NCI-H1048 (cell line): ENCODE measurements at regions not wholly inside any gene's neighbourhood (a gene's known extent, or its start where the extent isn't known, plus 50 kb on each side); places are given as distances from the start of the nearest gene placed in this dataset.
A peak's percentile ranks its signal among the peaks of the same experiment; 100 is the strongest.
"Not testable (repeated sequence)": the region's sequence is repeated elsewhere in the genome, so short reads cannot be mapped to it uniquely, and the experiment has no call there.

Experiments
- DNase-seq: peaks from one replicate; lab custom pipeline; 2025; lab: John Stamatoyannopoulos, UW

DNA sequence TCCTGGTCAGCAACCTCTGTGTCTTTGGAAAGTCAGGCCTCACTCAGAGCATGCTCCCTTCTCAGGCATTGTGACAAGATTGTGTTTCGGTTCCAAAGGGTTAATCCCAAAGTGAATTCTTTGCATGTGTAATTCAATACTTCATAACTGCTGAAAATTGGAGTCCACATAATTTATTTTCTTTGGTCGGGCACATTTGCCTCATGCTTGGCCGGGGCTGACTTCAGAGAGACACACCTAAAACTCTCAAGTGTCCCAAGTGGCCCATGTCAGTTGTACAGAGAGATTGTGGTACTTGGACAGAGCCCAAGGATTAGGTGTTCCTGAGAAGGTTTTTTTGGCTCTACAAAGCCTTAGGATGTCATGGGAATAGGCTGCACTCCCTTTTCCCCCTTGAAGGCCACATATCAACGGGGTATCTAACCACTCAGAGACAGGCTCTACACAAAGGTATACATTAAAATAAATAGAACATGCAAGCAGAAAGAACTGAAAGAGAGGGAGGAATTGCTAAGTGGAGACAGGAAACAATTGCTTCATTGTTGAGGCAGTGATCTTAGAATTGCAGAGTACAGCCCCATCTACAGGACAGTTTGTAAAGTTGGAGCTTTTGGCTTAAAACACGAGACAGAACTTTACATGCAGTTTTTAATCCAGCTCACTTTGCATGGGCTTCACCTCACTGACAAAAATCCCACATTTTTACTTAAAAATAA, 1232.3 kb upstream of the ZEB2 start:
- DNase-seq: peak; percentile 73

DNA sequence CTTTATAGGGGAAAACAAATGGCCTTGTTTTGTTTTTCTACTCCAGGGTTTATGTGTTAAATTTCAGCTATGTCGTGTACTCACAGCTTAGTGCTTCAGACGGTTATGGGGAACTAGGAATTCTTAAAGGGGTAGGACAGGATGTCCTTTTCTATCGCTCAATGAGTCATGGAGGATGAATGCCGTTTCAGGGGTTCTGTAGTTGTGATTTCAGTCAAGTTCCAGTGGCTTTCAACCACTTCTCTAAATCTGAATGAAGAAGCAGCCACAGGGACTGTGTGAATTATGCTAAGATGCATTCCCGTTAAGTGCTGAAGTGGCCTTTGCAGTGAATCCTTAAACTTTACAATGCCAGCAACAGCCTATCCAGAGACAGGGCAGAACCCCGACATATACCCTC, 1231.7 kb upstream of the ZEB2 start:
- DNase-seq: no peak

DNA sequence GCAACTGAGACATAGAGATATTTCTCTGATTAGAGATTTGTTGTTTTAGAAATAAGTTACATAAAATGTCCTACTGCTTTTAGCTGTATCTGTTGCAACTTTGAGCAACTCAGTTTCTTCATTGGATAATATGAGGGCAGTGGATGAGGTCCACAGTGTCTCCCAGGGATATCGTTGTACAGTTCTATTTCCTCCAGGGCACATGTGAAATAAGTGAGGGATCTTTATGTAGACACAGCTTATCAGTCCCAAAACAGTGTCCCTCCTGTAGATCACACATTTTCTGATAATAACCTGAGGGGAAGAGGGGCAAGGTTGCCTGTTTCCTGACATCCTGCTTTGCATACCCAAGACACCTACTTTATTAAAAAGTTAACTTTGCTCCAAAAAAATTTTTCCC, 1231.2 kb upstream of the ZEB2 start:
- no peak for DNase-seq

DNA sequence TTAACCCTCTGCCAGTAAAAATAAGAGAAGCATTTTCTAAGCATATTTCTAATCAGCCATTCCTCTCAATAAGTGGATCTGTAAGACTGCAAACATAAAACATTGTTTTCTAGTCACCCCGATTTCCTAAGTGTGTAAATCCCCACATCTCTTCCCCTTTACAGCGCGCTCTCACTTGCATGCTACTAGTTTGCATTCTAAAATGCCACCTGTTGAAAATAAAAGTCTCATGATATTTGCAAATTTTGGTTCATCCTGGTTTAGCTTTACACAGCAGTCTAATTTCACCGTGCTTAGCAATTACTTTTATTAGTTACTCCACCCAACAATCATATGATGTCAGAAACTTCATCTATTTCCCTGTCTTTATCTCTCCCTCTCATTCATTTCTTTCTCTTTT, 1230.7 kb upstream of the ZEB2 start:
- no peak for DNase-seq

DNA sequence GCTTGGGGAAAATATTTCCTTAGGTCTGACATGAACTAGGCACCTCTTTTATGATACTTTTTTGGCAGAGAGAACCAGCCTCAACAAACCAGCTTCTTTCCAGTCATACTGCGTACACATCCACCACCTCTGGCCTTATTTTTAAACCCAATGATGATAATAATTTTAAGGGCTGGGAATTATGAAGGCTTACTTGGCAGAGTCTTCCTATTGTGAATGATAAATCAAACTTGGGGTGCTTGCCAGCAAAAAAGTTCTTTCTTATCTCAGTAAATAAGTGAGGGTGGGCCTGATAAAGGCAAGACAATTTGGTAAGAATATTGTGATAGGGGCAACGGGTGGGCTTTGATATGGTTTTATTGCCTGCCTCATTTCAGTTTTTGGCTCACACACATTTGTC, 1230.2 kb upstream of the ZEB2 start:
- DNase-seq: no peak

DNA sequence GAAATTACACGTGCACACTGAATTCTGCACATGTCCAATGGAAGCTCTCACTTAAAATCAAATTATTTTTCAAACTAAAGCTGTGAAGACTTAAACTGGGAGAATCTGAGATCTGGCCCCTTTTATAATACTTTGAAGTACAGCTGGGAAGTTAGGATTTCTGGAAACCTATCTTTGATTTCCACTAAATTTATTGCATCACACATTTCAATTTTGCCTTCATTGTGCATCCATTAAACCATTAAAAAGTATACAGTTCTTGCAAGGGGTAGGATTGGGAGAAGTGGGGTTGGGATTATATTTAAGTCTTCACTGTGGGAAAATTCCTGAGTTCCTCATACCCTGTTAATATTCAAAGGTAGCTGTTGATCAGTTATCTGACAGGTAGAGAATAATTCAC, 1229.6 kb upstream of the ZEB2 start:
- DNase-seq: no peak

DNA sequence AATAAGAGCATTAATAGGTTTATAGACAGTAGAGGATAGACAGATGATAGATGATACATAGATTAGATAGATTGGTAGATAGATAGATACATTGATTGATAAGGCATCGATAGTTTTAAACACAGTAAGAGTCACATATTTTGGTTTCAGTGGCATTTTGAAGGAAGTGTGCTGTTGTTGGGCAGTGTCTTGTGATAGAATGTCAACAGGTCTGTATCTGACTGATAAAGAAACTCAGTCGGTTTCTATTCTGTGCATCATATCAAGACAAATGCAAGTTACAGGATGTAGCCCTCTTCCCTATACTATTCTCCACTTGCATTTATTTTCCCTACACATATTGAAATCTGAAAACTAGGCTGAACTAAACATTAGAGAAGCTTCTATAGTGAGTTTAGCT, 1229.0 kb upstream of the ZEB2 start:
- DNase-seq: no peak

DNA sequence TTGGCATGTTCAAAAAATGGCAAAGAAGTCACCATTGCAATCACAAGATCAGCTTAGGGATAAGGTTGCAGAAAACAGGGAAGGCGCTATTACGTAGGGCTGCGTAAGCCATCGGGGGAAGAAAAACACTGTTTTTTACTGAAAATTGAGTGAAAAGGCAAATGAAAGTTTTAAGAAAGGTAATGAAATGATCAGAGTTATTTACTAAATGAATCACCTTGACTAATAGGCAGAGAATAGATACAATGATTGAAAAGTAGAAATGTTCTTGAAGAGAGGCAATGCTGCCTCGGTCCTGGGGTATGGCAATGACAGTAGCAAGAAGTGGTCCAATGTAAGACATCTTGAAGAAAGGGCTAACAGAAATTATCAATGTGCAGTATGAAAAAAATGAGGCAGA, 1227.8 kb upstream of the ZEB2 start:
- DNase-seq: no peak

DNA sequence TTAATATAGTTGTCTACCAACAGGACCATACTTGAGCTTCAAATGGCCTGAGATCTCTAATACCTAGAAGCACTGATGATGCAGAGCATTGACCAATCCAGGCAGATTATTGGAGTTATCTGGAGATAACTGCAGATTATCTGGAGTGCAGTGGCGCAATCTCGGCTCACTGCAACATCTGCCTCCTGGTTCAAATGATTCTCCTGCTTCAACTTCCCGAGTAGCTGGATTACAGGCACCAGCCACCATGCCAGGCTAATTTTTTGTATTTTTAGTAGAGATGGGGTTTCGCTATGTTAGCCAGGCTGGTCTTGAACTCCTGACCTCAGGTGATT, 1225.4 kb upstream of the ZEB2 start:
- DNase-seq: not testable (repeated sequence)

DNA sequence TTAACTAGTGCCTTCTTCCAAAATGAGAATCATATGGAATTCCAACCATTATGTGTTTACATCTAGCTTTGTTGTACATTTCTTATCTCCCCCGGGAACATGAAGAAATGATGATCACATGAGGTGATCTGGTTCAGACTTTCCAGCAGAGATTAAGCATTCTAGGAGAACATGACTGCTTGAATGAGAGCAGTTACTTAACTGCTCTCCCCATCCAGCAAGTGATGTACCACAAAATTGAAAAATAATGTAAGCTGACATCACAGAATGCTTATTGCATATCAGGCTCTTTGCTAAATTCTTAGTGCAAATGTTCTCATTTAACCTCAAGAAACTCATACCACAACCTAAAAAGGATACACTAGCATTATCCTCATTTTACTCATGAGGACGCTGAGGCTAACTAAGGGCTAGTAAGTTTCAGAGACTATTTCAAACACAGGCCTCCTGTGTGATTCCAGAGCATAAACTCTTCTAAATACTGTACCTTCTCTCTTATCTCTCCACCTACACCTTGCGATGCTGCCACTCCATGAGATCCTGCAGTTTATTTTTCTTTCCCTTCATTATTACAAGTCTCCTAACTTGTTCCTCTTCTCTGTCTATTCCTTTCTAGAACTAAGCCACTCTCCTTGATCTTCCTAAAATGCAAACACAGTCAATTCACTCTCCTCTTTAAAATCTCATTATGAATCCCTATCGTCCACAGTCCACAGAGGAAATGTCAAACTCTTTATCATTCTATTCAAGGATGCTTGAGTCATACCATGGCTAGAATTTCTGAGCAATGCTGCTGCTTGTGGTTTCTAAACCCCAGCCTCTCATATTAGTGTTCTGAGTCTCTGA, 1224.8 kb upstream of the ZEB2 start:
- no peak for DNase-seq

DNA sequence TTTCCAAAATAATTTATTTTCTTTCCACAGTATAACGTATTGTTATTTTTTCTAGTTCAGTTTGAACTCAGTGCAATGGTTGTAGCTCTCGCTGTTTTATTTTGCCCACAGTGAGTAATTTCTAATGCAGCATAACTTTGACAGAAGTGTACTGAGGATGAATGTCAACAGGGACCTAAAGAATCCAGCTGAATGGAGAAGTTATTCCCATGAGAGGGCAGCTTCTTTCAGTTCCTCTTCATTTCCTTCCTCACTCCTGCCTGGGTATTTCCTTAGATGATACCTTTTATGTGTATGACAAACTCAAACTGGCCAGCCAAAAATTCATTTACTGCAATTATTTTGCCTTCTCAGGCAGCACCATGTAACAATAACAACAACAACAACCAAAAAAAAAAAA, 1223.1 kb upstream of the ZEB2 start:
- no peak for DNase-seq

DNA sequence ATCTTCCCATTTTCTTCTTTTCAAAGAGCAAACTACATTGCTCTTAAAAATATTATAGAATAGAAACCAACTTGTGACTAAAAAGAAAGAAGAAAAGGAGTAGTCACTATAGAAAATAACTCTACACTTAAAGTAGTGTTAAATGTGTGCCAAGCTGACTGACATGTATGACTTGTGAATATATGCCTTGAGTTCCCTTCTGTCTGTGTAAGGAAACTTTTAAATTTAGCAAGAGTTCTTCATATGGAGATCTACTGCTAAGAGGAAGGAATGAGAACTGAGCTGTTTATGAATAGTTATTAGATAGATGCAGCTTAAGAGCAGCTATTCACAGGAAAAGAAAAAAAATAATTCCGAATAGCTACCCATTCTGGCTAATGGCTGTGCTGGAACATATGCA, 1221.7 kb upstream of the ZEB2 start:
- no peak for DNase-seq

DNA sequence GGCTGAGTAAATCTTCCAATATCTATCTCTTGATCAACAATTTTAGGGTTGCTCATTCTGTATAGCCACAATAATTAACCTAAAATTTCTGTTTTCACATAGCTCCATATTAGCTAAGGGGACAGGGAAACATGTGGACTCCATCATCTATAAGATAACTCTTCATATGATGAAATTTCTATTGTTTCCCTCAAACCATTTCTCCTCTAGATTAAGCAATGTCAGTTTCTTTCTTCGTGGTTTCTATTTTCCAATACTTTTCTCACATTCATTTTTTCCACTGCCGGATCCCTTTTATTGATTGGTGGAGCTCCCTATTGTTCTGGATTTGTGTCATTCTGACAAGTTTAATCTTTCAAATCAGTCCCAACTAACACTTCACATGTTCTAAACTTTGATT, 1221.3 kb upstream of the ZEB2 start:
- no peak for DNase-seq

DNA sequence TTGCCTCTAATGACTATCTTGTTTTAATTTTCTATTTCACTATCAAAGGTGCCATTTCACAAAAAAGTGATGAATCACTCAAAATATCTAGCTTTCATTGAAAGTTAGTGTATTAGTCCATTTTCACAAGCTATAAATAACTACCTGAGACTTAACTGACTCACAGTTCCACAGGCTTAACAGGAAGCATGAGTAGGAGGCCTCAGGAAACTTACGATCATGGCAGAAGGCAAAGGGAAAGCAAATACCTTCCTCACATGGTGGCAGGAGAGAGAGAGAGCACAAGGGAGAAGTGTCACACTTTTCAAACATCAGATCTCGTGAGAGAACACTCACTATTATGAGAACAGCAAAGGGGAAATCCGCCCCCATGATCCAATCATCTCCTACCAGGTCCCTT, 1220.4 kb upstream of the ZEB2 start:
- no peak for DNase-seq

DNA sequence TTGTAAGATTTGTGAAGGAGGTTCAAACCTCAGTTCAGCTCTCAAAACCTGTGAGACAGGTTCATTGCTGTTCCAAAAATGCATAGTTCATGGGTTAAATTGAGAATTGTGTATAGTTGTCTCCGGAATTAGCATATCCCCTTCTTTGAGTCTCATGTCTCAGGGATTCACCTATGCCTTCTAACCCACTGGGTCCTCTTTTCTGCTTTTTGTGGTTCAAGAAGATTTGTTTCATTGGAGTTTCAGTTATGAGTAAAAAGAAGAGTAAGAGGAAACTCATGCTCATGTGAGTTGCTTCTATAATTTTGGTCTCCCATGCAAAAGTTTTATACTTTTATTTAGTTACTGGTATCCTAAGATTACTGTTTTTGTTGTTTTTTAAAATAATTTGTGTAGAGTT, 1219.8 kb upstream of the ZEB2 start:
- DNase-seq: no peak

DNA sequence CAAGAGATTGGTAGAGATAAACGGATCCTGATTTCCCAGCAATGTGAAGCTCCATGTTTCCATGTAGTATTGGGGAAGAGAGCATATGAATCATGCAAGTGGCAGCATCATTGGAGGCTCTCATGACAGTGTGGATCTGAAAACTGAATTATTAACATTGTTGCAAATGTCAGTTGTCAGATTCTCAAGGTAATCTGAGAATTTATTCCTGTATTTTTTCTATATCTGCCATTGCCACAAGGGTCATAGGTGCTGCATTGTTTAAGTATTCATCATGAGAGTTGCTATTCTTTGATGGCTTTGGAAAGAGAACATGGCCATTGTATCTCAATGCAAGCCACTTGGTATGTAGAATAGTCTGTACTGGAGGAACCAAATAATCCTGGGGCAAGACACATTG, 1217.0 kb upstream of the ZEB2 start:
- DNase-seq: no peak

DNA sequence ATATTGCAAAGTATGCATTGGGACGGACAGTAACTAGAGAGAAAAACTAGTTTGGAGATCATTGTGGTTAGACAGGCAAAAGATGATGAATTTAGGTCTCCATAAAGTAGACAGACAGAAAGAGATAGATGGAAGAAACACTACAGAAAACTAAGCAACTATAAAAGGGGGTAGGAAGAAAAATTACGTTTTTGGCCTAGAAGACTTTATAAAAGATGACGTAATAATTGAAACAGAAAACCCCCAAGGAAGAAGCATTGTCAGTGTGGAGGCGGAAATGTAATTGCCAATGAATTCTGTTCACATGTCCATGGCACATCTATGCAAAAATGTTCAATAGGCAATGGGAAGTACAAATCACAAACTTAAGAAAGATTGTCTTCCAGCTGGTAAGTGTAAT, 1211.5 kb upstream of the ZEB2 start:
- no peak for DNase-seq

DNA sequence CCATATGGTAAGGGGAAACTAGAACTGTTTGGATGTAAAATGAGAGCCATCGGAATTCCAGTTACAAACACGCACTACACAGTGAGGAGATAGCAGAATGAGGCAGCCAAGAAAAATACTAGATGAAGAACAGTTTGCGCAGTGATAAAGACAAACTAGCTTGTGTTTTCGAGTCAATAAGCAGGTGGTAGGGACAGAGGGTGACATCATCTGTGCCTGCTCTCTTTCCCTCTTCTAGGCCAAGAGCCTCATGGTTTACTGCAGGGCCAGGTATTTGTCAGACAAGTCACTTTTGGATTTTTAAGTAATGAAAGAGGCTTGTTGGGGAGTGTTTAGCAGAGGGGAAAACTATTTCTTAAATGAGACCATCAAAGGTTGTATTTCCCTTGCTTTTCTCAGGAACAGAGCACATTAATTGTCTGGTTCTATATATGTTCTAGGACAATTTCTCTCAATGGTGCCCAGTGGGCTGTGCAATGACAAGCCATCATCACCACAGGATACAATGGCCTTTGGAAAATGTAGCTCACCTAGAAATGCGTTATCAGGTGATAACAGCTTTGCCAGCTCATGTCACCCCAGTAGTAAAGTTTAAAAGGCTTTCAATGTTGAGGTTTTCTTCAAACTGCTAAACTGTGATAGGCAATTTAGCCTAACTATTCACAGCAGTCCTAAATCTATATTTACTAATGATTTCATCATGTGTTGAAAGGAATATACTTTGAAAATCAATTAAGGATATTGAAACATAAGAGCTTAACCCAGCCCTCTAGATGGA, 1210.3 kb upstream of the ZEB2 start:
- DNase-seq: no peak

DNA sequence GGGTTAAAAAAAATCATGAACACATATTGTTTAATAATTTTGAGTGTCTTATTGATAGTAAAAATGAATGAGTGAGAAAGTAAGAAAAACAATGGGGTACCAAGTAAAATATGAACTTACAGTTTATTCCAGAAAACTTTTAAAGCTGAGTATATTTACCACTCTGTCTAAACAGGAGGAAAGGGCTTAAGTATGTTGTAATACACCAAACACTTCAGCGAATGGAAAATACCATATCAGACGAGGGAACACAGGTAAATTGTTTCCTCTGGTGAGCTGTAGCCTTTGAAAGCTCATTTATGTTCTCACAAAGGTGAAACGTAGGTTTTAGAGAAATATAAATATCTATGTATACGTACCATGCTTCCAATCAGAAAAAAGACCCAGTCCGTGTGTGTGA, 1209.6 kb upstream of the ZEB2 start:
- DNase-seq: no peak

DNA sequence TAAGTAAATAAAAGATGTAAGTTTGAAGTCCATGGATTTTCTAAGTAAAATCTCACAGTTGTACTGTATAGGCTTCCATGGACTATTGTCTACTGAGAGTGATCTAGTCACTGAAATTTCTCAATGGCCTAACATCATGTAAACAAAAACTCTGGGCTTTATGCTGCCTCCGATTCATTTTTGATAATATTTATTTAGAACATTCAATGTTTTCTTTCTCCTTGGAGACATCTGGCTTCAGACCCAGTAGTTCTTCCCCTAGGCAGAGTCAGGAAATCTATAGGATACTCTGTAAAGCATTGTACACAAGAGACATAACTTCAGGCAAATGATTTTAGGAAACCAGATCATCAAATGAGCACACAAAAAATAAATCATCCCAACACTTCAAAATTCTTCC, 1208.6 kb upstream of the ZEB2 start:
- no peak for DNase-seq

DNA sequence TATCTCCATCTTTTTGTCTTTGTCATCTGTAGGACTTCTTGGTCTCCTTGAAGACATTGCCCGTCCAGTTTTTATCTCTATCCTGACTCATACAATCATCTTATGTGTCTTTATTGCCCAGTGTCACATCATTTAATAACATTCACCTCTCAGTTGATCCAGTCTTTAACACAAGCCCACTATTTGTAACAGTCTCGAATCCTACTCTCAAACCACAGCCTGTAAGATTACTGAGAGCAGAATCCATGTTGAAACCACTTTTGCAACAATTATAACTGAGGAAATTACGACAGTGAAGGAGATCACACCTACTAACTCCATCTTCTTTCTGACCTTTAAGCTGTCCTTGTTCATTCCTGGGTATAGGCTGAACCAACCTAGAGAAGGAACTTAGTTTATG, 1206.0 kb upstream of the ZEB2 start:
- no peak for DNase-seq

DNA sequence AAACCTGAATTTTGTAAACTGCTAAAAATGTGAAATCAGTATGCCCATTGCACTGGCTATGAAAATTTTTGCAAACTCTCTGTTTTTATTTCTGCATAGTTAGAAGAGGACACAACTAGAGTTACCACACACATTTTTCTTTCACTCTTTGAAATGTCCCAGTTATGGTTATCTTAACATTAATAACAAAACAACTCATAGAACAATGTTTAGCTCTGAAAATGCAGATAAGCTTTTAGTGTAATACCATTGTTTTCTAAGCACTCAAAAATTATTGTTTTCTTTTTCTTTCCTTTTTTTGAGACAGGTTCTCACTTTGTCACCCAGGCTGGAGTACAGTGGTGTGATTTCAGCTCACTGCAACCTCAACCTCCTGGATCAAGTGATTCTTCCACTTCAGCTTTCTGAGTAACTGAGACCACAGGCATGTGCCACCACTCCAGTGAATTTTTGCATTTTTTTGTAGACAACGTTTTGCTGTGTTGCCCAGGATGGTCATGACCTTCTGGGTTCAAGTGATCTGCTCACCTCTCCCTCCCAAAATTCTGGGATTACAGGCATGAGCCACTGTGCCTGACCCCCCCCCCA, 1204.5 kb upstream of the ZEB2 start:
- no peak for DNase-seq

DNA sequence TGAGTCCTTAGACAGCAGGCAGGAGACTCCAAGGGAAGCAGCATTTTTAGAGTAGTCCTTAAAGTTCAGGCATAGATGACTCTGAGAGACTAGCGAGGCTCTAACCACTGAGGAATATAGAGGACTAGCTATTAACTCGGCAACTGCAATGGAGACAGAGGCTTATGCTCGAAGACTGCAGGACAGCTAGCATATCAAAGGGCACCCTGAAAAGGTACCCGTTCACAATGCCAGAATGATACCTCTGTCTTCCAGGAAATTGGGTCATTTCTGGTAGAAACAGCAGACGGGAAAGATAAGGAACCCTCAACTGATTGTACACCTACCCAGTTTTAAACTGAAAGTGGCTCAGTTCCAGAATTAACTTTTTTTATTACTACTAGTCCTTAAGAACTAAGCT, 1204.0 kb upstream of the ZEB2 start:
- no peak for DNase-seq
